HG03066 (cell line): ENCODE measurements at regions not wholly inside any gene's neighbourhood (a gene's known extent, or its start where the extent isn't known, plus 50 kb on each side); places are given as distances from the start of the nearest gene placed in this dataset.

Experiments used
- ATAC-seq: cut with Tn5 transposase; IDR thresholded peaks from one replicate; pipeline ENCODE4 v1.9.1; 2021; ENCODE audit warnings: low read depth; ENCODE audit not compliant: unreplicated experiment

GRCh38 chr4:96164814-96165351 lies 325.0 kb downstream of the PDHA2 start:
- ATAC-seq = no peak

GRCh38 chr4:96166806-96167205 lies 326.9 kb downstream of the PDHA2 start:
- ATAC-seq = no peak

- ATAC-seq = no peak
These were observed 330.3 kb downstream of the PDHA2 start for GRCh38 chr4:96170198-96170597.

GRCh38 chr4:96173756-96174155 lies 333.9 kb downstream of the PDHA2 start:
- no peak for ATAC-seq

GRCh38 chr4:96175871-96176270 lies 336.0 kb downstream of the PDHA2 start:
- no peak for ATAC-seq

GRCh38 chr4:96183611-96184010 lies 343.7 kb downstream of the PDHA2 start:
- ATAC-seq = no peak

GRCh38 chr4:96186593-96186992 lies 346.7 kb downstream of the PDHA2 start:
- ATAC-seq = no peak

- no peak for ATAC-seq
These were observed 349.9 kb downstream of the PDHA2 start for GRCh38 chr4:96189761-96190160.

GRCh38 chr4:96193061-96193460 lies 353.2 kb downstream of the PDHA2 start:
- ATAC-seq = no peak

GRCh38 chr4:96194993-96195392 lies 355.1 kb downstream of the PDHA2 start:
- ATAC-seq = no peak

GRCh38 chr4:96205143-96205936 lies 365.4 kb downstream of the PDHA2 start:
- no peak for ATAC-seq

GRCh38 chr4:96227515-96227914 lies 387.6 kb downstream of the PDHA2 start:
- no peak for ATAC-seq

GRCh38 chr4:96228463-96228862 lies 388.6 kb downstream of the PDHA2 start:
- no peak for ATAC-seq

- ATAC-seq = no peak
These were observed 400.1 kb downstream of the PDHA2 start for GRCh38 chr4:96240041-96240440.

GRCh38 chr4:96241819-96242218 lies 401.9 kb downstream of the PDHA2 start:
- ATAC-seq = no peak

GRCh38 chr4:96247096-96247495 lies 407.2 kb downstream of the PDHA2 start:
- ATAC-seq = no peak

GRCh38 chr4:96248225-96248624 lies 408.3 kb downstream of the PDHA2 start:
- ATAC-seq = no peak

- no peak for ATAC-seq
These were observed 420.3 kb downstream of the PDHA2 start for GRCh38 chr4:96260064-96260682.

GRCh38 chr4:96262057-96262456 lies 422.2 kb downstream of the PDHA2 start:
- ATAC-seq = no peak

- ATAC-seq = no peak
These were observed 423.4 kb downstream of the PDHA2 start for GRCh38 chr4:96263291-96263690.

GRCh38 chr4:96264941-96265463 lies 425.1 kb downstream of the PDHA2 start:
- no peak for ATAC-seq

- no peak for ATAC-seq
These were observed 453.9 kb downstream of the PDHA2 start for GRCh38 chr4:96293806-96294205.
